ENCODE measurements at regions not wholly inside any gene's neighbourhood (a gene's known extent, or its start where the extent isn't known, plus 50 kb on each side); places are given as distances from the start of the nearest gene placed in this dataset.

DNA sequence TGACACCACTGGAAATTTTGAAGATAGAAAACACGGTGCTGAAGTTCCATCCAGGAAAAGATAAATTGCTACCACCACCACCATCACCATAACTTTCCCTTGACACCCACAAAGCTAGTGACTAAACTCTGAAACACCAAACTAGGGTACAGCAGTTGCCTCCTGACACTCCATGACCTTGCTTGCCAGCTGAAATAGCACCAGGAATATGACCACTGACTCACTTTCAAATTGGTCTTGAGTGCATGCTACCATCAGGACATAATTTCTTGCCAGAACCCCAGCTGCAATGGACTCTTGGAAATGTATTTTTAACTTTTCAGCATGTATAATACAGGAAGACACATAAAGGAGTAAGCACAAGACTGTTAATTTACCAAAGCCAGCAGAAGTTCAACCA, 283.3 kb downstream of the CENPC start:
- TF ChIP-seq, protein P1, sequence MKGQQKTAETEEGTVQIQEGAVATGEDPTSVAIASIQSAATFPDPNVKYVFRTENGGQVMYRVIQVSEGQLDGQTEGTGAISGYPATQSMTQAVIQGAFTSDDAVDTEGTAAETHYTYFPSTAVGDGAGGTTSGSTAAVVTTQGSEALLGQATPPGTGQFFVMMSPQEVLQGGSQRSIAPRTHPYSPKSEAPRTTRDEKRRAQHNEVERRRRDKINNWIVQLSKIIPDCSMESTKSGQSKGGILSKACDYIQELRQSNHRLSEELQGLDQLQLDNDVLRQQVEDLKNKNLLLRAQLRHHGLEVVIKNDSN (IDR thresholded peaks at IDR 0.05): no peak
- TF ChIP-seq ZBTB7A (IDR thresholded peaks at IDR 0.05; ENCODE audit: low read depth): no peak
- TF ChIP-seq, protein P2, sequence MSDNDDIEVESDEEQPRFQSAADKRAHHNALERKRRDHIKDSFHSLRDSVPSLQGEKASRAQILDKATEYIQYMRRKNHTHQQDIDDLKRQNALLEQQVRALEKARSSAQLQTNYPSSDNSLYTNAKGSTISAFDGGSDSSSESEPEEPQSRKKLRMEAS (IDR thresholded peaks at IDR 0.05): no peak
- TF ChIP-seq FOXM1 (IDR thresholded peaks at IDR 0.05; ENCODE audit: borderline replicate concordance, low read depth): no peak
- TF ChIP-seq EP300 (IDR thresholded peaks at IDR 0.05; ENCODE audit: borderline replicate concordance): no peak
- no peak for TF ChIP-seq TAF1 (IDR thresholded peaks at IDR 0.05; ENCODE audit: low read depth)
- no peak for TF ChIP-seq RAD21 (IDR thresholded peaks at IDR 0.05; ENCODE audit: low read depth)
- no peak for TF ChIP-seq CEBPB (IDR thresholded peaks at IDR 0.05)
- no peak for TF ChIP-seq EGR1 (IDR thresholded peaks at IDR 0.05)
- TF ChIP-seq NFIC (IDR thresholded peaks at IDR 0.05): no peak
- TF ChIP-seq TEAD4 (IDR thresholded peaks at IDR 0.05): no peak
- no peak for TF ChIP-seq YY1 (IDR thresholded peaks at IDR 0.05; ENCODE audit: low read depth)
- no peak for TF ChIP-seq CREB1 (IDR thresholded peaks at IDR 0.05; ENCODE audit: low read depth)
- TF ChIP-seq, protein P3, sequence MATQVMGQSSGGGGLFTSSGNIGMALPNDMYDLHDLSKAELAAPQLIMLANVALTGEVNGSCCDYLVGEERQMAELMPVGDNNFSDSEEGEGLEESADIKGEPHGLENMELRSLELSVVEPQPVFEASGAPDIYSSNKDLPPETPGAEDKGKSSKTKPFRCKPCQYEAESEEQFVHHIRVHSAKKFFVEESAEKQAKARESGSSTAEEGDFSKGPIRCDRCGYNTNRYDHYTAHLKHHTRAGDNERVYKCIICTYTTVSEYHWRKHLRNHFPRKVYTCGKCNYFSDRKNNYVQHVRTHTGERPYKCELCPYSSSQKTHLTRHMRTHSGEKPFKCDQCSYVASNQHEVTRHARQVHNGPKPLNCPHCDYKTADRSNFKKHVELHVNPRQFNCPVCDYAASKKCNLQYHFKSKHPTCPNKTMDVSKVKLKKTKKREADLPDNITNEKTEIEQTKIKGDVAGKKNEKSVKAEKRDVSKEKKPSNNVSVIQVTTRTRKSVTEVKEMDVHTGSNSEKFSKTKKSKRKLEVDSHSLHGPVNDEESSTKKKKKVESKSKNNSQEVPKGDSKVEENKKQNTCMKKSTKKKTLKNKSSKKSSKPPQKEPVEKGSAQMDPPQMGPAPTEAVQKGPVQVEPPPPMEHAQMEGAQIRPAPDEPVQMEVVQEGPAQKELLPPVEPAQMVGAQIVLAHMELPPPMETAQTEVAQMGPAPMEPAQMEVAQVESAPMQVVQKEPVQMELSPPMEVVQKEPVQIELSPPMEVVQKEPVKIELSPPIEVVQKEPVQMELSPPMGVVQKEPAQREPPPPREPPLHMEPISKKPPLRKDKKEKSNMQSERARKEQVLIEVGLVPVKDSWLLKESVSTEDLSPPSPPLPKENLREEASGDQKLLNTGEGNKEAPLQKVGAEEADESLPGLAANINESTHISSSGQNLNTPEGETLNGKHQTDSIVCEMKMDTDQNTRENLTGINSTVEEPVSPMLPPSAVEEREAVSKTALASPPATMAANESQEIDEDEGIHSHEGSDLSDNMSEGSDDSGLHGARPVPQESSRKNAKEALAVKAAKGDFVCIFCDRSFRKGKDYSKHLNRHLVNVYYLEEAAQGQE (IDR thresholded peaks at IDR 0.05; ENCODE audit: low read depth): no peak
- TF ChIP-seq TCF12 (IDR thresholded peaks at IDR 0.05; ENCODE audit: low read depth): no peak

DNA sequence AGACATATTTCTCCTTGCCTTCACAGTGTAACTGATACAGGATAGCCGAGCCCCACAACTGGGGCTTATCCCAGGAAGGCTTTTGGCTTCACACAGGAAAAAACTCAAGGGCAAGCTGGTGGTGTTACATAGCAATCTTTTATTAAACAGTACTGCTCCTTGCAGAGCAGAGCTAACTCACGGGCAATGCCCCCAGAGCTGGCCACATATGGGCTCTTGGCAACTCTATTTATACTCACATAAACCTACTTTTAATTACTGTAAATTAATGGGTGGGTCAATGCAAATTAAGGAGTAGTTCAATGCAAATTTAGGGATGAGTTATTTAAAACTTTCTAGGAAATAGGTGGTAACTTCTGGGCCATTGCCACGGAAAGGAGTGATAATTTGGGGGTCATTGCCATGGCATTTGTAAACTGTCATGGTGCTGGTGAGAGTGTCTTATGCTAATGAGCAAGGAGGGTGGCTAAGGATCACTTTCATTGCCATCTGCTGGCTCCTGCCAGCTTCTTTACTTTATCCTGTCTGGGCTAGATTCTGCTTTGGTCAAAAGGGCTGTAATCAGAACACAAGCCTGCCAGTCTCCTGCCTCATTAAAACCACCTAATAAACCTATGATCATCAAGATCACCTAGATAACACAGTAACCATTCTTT, 288.8 kb downstream of the CENPC start:
- TF ChIP-seq FOXM1 (IDR thresholded peaks at IDR 0.05; ENCODE audit: borderline replicate concordance, low read depth): no peak
- TF ChIP-seq, protein P2 (IDR thresholded peaks at IDR 0.05): no peak

DNA sequence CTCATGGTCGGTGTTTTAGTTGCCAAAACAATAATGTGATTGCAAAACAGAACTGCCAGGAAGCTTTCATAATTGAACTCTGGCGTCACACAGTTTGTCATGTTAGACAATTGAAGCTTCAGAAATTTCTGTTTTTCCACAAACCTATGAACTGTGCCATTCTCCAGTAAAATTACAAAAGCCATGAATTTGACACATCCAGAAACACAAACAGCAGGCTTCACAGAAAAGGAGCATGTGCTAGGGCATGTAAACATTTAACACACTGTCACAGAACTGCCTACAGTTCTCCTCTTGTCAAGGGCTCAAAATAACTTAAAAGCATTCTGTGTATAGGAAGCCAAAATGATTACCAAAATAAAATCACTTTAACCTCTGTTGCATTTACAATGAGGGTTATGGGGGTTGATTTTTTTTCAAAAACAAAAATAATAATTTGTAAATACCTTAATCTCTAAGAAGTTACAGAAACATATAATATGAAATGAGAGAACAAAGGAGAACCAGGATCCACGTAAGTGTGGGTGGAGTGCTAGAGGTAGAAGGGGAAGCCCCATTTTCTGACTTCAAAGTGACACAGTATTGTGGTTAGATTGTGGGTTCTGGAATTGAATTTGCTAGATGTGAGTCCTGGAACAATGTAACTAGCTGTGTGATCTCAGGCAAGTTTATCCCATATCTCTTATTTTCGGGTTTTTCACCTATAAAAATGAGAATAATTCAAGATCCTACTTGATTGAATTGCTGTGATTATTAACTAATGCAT, 295.0 kb downstream of the CENPC start:
- TF ChIP-seq ZBTB7A (IDR thresholded peaks at IDR 0.05; ENCODE audit: low read depth) (no peak), TAF1 (IDR thresholded peaks at IDR 0.05; ENCODE audit: low read depth) (no peak), EGR1 (IDR thresholded peaks at IDR 0.05) (no peak)
- TF ChIP-seq, protein P2 (IDR thresholded peaks at IDR 0.05): no peak

DNA sequence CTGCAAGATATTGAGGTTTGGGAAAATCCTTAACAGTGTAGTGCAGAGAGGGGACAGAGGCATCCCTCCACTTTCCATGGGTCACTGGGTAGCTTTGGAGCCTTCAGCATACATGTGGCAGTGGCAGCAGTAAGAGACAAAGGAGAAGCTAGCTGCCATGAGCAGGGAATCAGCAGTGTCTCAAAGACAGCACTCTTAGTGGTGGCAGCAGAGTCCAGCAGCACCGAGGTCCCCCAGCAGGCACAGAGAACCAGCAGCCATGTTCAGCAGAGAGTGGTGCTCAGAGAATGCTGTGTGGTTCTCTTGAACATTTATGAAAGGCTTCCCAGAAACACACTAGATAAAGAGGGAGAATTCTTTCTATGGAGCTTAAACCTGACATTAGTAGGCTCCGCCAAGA, 308.5 kb downstream of the CENPC start:
- TF ChIP-seq TCF12 (IDR thresholded peaks at IDR 0.05; ENCODE audit: low read depth) (no peak), EP300 (IDR thresholded peaks at IDR 0.05; ENCODE audit: borderline replicate concordance) (no peak), CREB1 (IDR thresholded peaks at IDR 0.05; ENCODE audit: low read depth) (no peak), ZBTB7A (IDR thresholded peaks at IDR 0.05; ENCODE audit: low read depth) (no peak), FOXM1 (IDR thresholded peaks at IDR 0.05; ENCODE audit: borderline replicate concordance, low read depth) (no peak), NFIC (IDR thresholded peaks at IDR 0.05) (no peak), EGR1 (IDR thresholded peaks at IDR 0.05) (no peak), YY1 (IDR thresholded peaks at IDR 0.05; ENCODE audit: low read depth) (no peak), TAF1 (IDR thresholded peaks at IDR 0.05; ENCODE audit: low read depth) (no peak), CEBPB (IDR thresholded peaks at IDR 0.05) (no peak)
- TF ChIP-seq, protein P1 (IDR thresholded peaks at IDR 0.05): no peak

DNA sequence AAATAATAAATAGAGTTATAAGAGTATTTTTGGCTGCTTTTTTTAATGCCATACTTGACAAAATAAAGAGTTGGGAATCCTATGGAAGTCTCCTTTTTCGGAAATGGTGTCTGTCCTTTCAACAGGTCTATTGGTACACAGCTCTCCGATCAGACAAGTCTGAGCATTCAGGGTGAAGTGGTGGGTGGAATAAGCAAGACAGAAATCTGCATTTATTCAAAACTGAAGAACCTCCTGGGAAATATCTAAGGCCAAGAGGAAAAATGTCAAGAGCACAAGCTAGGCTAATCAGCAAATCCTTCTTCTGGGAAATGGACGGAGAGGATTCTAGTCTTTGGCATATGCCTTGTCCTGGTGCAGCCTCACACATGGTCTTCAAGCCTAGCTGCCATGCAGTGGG, 309.0 kb downstream of the CENPC start:
- TF ChIP-seq, protein P1 (IDR thresholded peaks at IDR 0.05): no peak
- TF ChIP-seq, protein P3 (IDR thresholded peaks at IDR 0.05; ENCODE audit: low read depth): no peak
- no peak for TF ChIP-seq RAD21 (IDR thresholded peaks at IDR 0.05; ENCODE audit: low read depth)
- no peak for TF ChIP-seq CREB1 (IDR thresholded peaks at IDR 0.05; ENCODE audit: low read depth)
- TF ChIP-seq EGR1 (IDR thresholded peaks at IDR 0.05): no peak
- TF ChIP-seq CEBPB (IDR thresholded peaks at IDR 0.05): no peak
- TF ChIP-seq YY1 (IDR thresholded peaks at IDR 0.05; ENCODE audit: low read depth): no peak
- TF ChIP-seq, protein P2 (IDR thresholded peaks at IDR 0.05): no peak
- TF ChIP-seq EP300 (IDR thresholded peaks at IDR 0.05; ENCODE audit: borderline replicate concordance): no peak
- TF ChIP-seq ZBTB7A (IDR thresholded peaks at IDR 0.05; ENCODE audit: low read depth): no peak
- no peak for TF ChIP-seq TEAD4 (IDR thresholded peaks at IDR 0.05)
- TF ChIP-seq TCF12 (IDR thresholded peaks at IDR 0.05; ENCODE audit: low read depth): no peak
- TF ChIP-seq FOXM1 (IDR thresholded peaks at IDR 0.05; ENCODE audit: borderline replicate concordance, low read depth): no peak
- TF ChIP-seq NFIC (IDR thresholded peaks at IDR 0.05): no peak
